Endothelial cell (in vitro differentiated cells): ENCODE measurements at regions not wholly inside any gene's neighbourhood (a gene's known extent, or its start where the extent isn't known, plus 50 kb on each side); places are given as distances from the start of the nearest gene placed in this dataset.

Source experiments
- DNase-seq: peaks from one replicate; pipeline ENCODE4 v3.0.0; 2021; ENCODE audit warnings: low spot score
- H3K27ac Mint-ChIP-seq: one replicate; pipeline ENCODE4 v1.8.0; 2021; ENCODE audit warnings: mixed read lengths, inconsistent platforms; ENCODE audit not compliant: unreplicated experiment
- H3K27me3 Mint-ChIP-seq: one replicate; pipeline ENCODE4 v1.8.0; 2021; ENCODE audit warnings: mild to moderate bottlenecking, moderate library complexity, mixed read lengths, inconsistent platforms; ENCODE audit not compliant: unreplicated experiment
- H3K36me3 Mint-ChIP-seq: one replicate; pipeline ENCODE4 v1.8.0; 2021; ENCODE audit warnings: mild to moderate bottlenecking, low read depth, mixed read lengths, inconsistent platforms; ENCODE audit not compliant: unreplicated experiment
- H3K4me1 Mint-ChIP-seq: one replicate; pipeline ENCODE4 v1.8.0; 2021; ENCODE audit warnings: mild to moderate bottlenecking, mixed read lengths, inconsistent platforms; ENCODE audit not compliant: unreplicated experiment
- H3K4me3 Mint-ChIP-seq: one replicate; pipeline ENCODE4 v1.8.0; 2021; ENCODE audit warnings: mild to moderate bottlenecking, mixed read lengths, inconsistent platforms; ENCODE audit not compliant: unreplicated experiment
- H3K9me3 Mint-ChIP-seq: one replicate; pipeline ENCODE4 v1.8.0; 2021; ENCODE audit warnings: mixed read lengths, inconsistent platforms; ENCODE audit not compliant: unreplicated experiment
- CTCF ChIP-seq: fragments of 200-600 bp; sonication (generic); IDR thresholded peaks from one replicate; pipeline ENCODE4 v1.5.0; 2021; ENCODE audit warnings: antibody characterized with exemption; ENCODE audit not compliant: unreplicated experiment

- Mint-ChIP-seq H3K4me1 (no peaks in the 10 kb centered on the region), H3K27me3 (peaks cover 8% of the 10 kb centered on the region), H3K36me3 (no peaks in the 10 kb centered on the region), H3K4me3 (no peak overlapping the region), H3K27ac (no peak overlapping the region), H3K9me3 (no peaks in the 10 kb centered on the region)
- no peak for TF ChIP-seq CTCF
- no peak for DNase-seq
Measured at GRCh38 chr20:4358552-4358951, 109.5 kb upstream of the ADRA1D start.

- no peaks in the 10 kb centered on the region for H3K36me3 Mint-ChIP-seq
- H3K4me3 Mint-ChIP-seq: no peak overlapping the region
- no peak overlapping the region for H3K27ac Mint-ChIP-seq
- TF ChIP-seq CTCF: no peak
- no peaks in the 10 kb centered on the region for H3K4me1 Mint-ChIP-seq
- H3K9me3 Mint-ChIP-seq: no peaks in the 10 kb centered on the region
- no peak for DNase-seq
- H3K27me3 Mint-ChIP-seq: peaks cover 5% of the 10 kb centered on the region
Measured at GRCh38 chr20:4352348-4352747, 103.3 kb upstream of the ADRA1D start.

GRCh38 chr20:4350096-4350495 is 101.0 kb upstream of the ADRA1D start:
- Mint-ChIP-seq H3K4me1 (no peaks in the 10 kb centered on the region), H3K4me3 (no peak overlapping the region), H3K36me3 (no peaks in the 10 kb centered on the region), H3K9me3 (no peaks in the 10 kb centered on the region), H3K27ac (no peak overlapping the region), H3K27me3 (no peaks in the 10 kb centered on the region)
- TF ChIP-seq CTCF: no peak
- DNase-seq: no peak

GRCh38 chr20:4344670-4345069 is 95.6 kb upstream of the ADRA1D start:
- no peaks in the 10 kb centered on the region for H3K27me3 Mint-ChIP-seq
- H3K9me3 Mint-ChIP-seq: no peaks in the 10 kb centered on the region
- H3K27ac Mint-ChIP-seq: no peak overlapping the region
- no peak for DNase-seq
- no peak for TF ChIP-seq CTCF
- H3K4me1 Mint-ChIP-seq: peaks cover 6% of the 10 kb centered on the region
- H3K4me3 Mint-ChIP-seq: no peak overlapping the region
- no peaks in the 10 kb centered on the region for H3K36me3 Mint-ChIP-seq

GRCh38 chr20:4342609-4343008 is 93.5 kb upstream of the ADRA1D start:
- TF ChIP-seq CTCF: no peak
- Mint-ChIP-seq H3K4me3 (no peak overlapping the region), H3K27me3 (no peaks in the 10 kb centered on the region), H3K4me1 (peaks cover 6% of the 10 kb centered on the region), H3K27ac (no peak overlapping the region), H3K9me3 (no peaks in the 10 kb centered on the region), H3K36me3 (no peaks in the 10 kb centered on the region)
- DNase-seq: no peak
